ACC112 (cell line): ENCODE measurements at regions not wholly inside any gene's neighbourhood (a gene's known extent, or its start where the extent isn't known, plus 50 kb on each side); places are given as distances from the start of the nearest gene placed in this dataset.

ENCODE experiments used
- H2AFZ ChIP-seq: fragments of 200-600 bp; sonication (generic); one replicate; pipeline ENCODE4 v1.6.0; 2017; ENCODE audit warnings: antibody characterized with exemption, low read length; ENCODE audit not compliant: unreplicated experiment
- H3K27ac ChIP-seq: fragments of 200-600 bp; sonication (generic); 2 replicates; pipeline ENCODE4 v1.5.1; 2014; ENCODE audit warnings: low read depth, mild to moderate bottlenecking, antibody characterized with exemption, low read length, moderate library complexity
- H3K27me3 ChIP-seq: fragments of 200-600 bp; sonication (generic); 2 replicates; pipeline ENCODE4 v1.6.1; 2014; ENCODE audit warnings: mild to moderate bottlenecking, antibody characterized with exemption, low read length, moderate library complexity, mixed read lengths; ENCODE audit not compliant: insufficient read depth
- H3K36me3 ChIP-seq: fragments of 200-600 bp; sonication (generic); 2 replicates; pipeline ENCODE4 v1.6.1; 2016; ENCODE audit warnings: mild to moderate bottlenecking, antibody characterized with exemption, low read length, moderate library complexity, mixed read lengths; ENCODE audit not compliant: insufficient read depth
- H3K4me1 ChIP-seq: fragments of 200-600 bp; sonication (generic); one replicate; pipeline ENCODE4 v1.6.1; 2016; ENCODE audit warnings: low read length, mixed read lengths; ENCODE audit not compliant: insufficient read depth, unreplicated experiment, control insufficient read depth
- H3K4me3 ChIP-seq: fragments of 200-600 bp; sonication (generic); 2 replicates; pipeline ENCODE4 v1.5.1; 2014; ENCODE audit warnings: mild to moderate bottlenecking, low read depth, low read length
- H3K79me2 ChIP-seq: fragments of 200-600 bp; sonication (generic); one replicate; pipeline ENCODE4 v1.6.0; 2016; ENCODE audit warnings: low read length; ENCODE audit not compliant: control insufficient read depth, unreplicated experiment, insufficient read depth

GRCh38 chr1:79460773-79461436, 454.4 kb upstream of the ADGRL4 start:
- no peak overlapping the region for H2AFZ ChIP-seq
- H3K27me3 ChIP-seq = no peaks in the 10 kb centered on the region
- H3K36me3 ChIP-seq = no peaks in the 10 kb centered on the region
- H3K4me3 ChIP-seq = no peak overlapping the region
- no peaks in the 10 kb centered on the region for H3K79me2 ChIP-seq
- no peaks in the 10 kb centered on the region for H3K4me1 ChIP-seq
- H3K27ac ChIP-seq = no peak overlapping the region

- Histone ChIP-seq H3K36me3 (no peaks in the 10 kb centered on the region), H3K27ac (no peak overlapping the region)
Measured at GRCh38 chr1:79457562-79458224, 451.2 kb upstream of the ADGRL4 start.

GRCh38 chr1:79448426-79448825, 441.9 kb upstream of the ADGRL4 start:
- Histone ChIP-seq H3K36me3 (no peaks in the 10 kb centered on the region), H3K4me3 (no peak overlapping the region), H3K4me1 (no peaks in the 10 kb centered on the region), H3K79me2 (no peaks in the 10 kb centered on the region), H3K27ac (no peak overlapping the region), H2AFZ (no peak overlapping the region), H3K27me3 (no peaks in the 10 kb centered on the region)

More at GRCh38 chr1:79457562-79458224, 451.2 kb upstream of the ADGRL4 start:
- Histone ChIP-seq H2AFZ (no peak overlapping the region), H3K27me3 (no peaks in the 10 kb centered on the region), H3K4me3 (no peak overlapping the region), H3K79me2 (no peaks in the 10 kb centered on the region), H3K4me1 (no peaks in the 10 kb centered on the region)

- Histone ChIP-seq H3K27me3 (no peaks in the 10 kb centered on the region), H3K27ac (no peak overlapping the region), H3K4me3 (peak overlapping the region; percentile 38), H3K36me3 (no peaks in the 10 kb centered on the region), H3K79me2 (no peaks in the 10 kb centered on the region), H2AFZ (peak overlapping the region; percentile 54), H3K4me1 (no peaks in the 10 kb centered on the region)
Measured at GRCh38 chr1:79441238-79441637, 434.7 kb upstream of the ADGRL4 start.

- H3K27me3 ChIP-seq = no peaks in the 10 kb centered on the region
- H3K36me3 ChIP-seq = no peaks in the 10 kb centered on the region
- no peak overlapping the region for H2AFZ ChIP-seq
- H3K79me2 ChIP-seq = no peaks in the 10 kb centered on the region
- no peak overlapping the region for H3K4me3 ChIP-seq
- no peaks in the 10 kb centered on the region for H3K4me1 ChIP-seq
- no peak overlapping the region for H3K27ac ChIP-seq
Measured at GRCh38 chr1:79437540-79437939, 431.0 kb upstream of the ADGRL4 start.

GRCh38 chr1:79431340-79431739, 424.8 kb upstream of the ADGRL4 start:
- Histone ChIP-seq H3K4me3 (no peak overlapping the region), H3K27ac (no peak overlapping the region), H3K36me3 (no peaks in the 10 kb centered on the region), H3K79me2 (no peaks in the 10 kb centered on the region), H2AFZ (no peak overlapping the region), H3K4me1 (no peaks in the 10 kb centered on the region), H3K27me3 (no peaks in the 10 kb centered on the region)

- H3K27me3 ChIP-seq = no peaks in the 10 kb centered on the region
- no peaks in the 10 kb centered on the region for H3K4me1 ChIP-seq
- no peaks in the 10 kb centered on the region for H3K36me3 ChIP-seq
- no peak overlapping the region for H3K27ac ChIP-seq
- H2AFZ ChIP-seq = no peak overlapping the region
- no peaks in the 10 kb centered on the region for H3K79me2 ChIP-seq
- H3K4me3 ChIP-seq = no peak overlapping the region
Measured at GRCh38 chr1:79430437-79430836, 423.9 kb upstream of the ADGRL4 start.

- H3K79me2 ChIP-seq = no peaks in the 10 kb centered on the region
- H3K27ac ChIP-seq = no peak overlapping the region
- H3K4me3 ChIP-seq = no peak overlapping the region
- H3K27me3 ChIP-seq = no peaks in the 10 kb centered on the region
- no peaks in the 10 kb centered on the region for H3K36me3 ChIP-seq
- no peak overlapping the region for H2AFZ ChIP-seq
- no peaks in the 10 kb centered on the region for H3K4me1 ChIP-seq
Measured at GRCh38 chr1:79422726-79423125, 416.2 kb upstream of the ADGRL4 start.

GRCh38 chr1:79398501-79398900, 392.0 kb upstream of the ADGRL4 start:
- Histone ChIP-seq H3K79me2 (no peaks in the 10 kb centered on the region), H2AFZ (no peak overlapping the region), H3K4me3 (no peak overlapping the region), H3K27ac (no peak overlapping the region), H3K36me3 (no peaks in the 10 kb centered on the region), H3K27me3 (no peaks in the 10 kb centered on the region), H3K4me1 (no peaks in the 10 kb centered on the region)

GRCh38 chr1:79396901-79397300, 390.4 kb upstream of the ADGRL4 start:
- no peak overlapping the region for H3K27ac ChIP-seq

GRCh38 chr1:79388694-79389361, 382.3 kb upstream of the ADGRL4 start:
- no peaks in the 10 kb centered on the region for H3K79me2 ChIP-seq
- no peaks in the 10 kb centered on the region for H3K4me1 ChIP-seq
- H2AFZ ChIP-seq = no peak overlapping the region
- no peaks in the 10 kb centered on the region for H3K36me3 ChIP-seq
- no peak overlapping the region for H3K4me3 ChIP-seq
- no peaks in the 10 kb centered on the region for H3K27me3 ChIP-seq
- H3K27ac ChIP-seq = no peak overlapping the region

More at GRCh38 chr1:79396901-79397300, 390.4 kb upstream of the ADGRL4 start:
- Histone ChIP-seq H3K4me1 (no peaks in the 10 kb centered on the region), H3K79me2 (no peaks in the 10 kb centered on the region), H3K27me3 (no peaks in the 10 kb centered on the region), H3K4me3 (no peak overlapping the region), H3K36me3 (no peaks in the 10 kb centered on the region), H2AFZ (no peak overlapping the region)
